HUES48 (cell line): ENCODE measurements at regions not wholly inside any gene's neighbourhood (a gene's known extent, or its start where the extent isn't known, plus 50 kb on each side); places are given as distances from the start of the nearest gene placed in this dataset.
"Not testable (repeated sequence)": the region's sequence is repeated elsewhere in the genome, so short reads cannot be mapped to it uniquely, and the experiment has no call there.

Experiments
- H3K27ac ChIP-seq: one replicate; pipeline ENCODE4 v1.7.0; 2013; ENCODE audit warnings: low read depth, low read length, inconsistent platforms
- H3K27me3 ChIP-seq: 2 replicates; pipeline ENCODE4 v1.6.1; 2013; ENCODE audit warnings: mild to moderate bottlenecking, low read length; ENCODE audit not compliant: control insufficient read depth, insufficient read depth
- H3K36me3 ChIP-seq: 2 replicates; pipeline ENCODE4 v1.6.1; 2013; ENCODE audit warnings: low read length; ENCODE audit not compliant: control insufficient read depth, insufficient read depth
- H3K4me1 ChIP-seq: 2 replicates; pipeline ENCODE4 v1.6.1; 2013; ENCODE audit warnings: mild to moderate bottlenecking, low read length; ENCODE audit not compliant: control insufficient read depth, insufficient read depth
- H3K4me3 ChIP-seq: 2 replicates; pipeline ENCODE4 v1.5.1; 2013; ENCODE audit warnings: mild to moderate bottlenecking, low read depth, low read length
- H3K9ac ChIP-seq: 2 replicates; pipeline ENCODE4 v1.6.1; 2013; ENCODE audit warnings: mild to moderate bottlenecking, low read depth, low read length, moderate library complexity
- H3K9me3 ChIP-seq: 2 replicates; pipeline ENCODE4 v1.6.1; 2013; ENCODE audit warnings: low read length; ENCODE audit not compliant: control insufficient read depth, insufficient read depth

- Histone ChIP-seq H3K36me3 (no peaks in the 10 kb centered on the region), H3K27me3 (no peaks in the 10 kb centered on the region), H3K4me1 (no peaks in the 10 kb centered on the region), H3K9ac (no peak overlapping the region), H3K9me3 (peaks cover 5% of the 10 kb centered on the region; the same call in 1 of the 2 replicates), H3K27ac (no peak overlapping the region), H3K4me3 (no peak overlapping the region)
Measured at GRCh38 chr15:20106026-20106425, 435.6 kb downstream of the GOLGA6L6 start.

- not testable (repeated sequence) for H3K4me1 ChIP-seq, H3K27ac ChIP-seq, H3K9me3 ChIP-seq, H3K4me3 ChIP-seq, H3K36me3 ChIP-seq, H3K9ac ChIP-seq, H3K27me3 ChIP-seq
Measured at GRCh38 chr15:20105011-20105990, 436.3 kb downstream of the GOLGA6L6 start.

GRCh38 chr15:20104551-20104950 is 437.0 kb downstream of the GOLGA6L6 start:
- H3K4me1 ChIP-seq, H3K9me3 ChIP-seq, H3K27ac ChIP-seq, H3K9ac ChIP-seq, H3K27me3 ChIP-seq, H3K4me3 ChIP-seq, H3K36me3 ChIP-seq: not testable (repeated sequence)

GRCh38 chr15:20102862-20103261 is 438.7 kb downstream of the GOLGA6L6 start:
- not testable (repeated sequence) for H3K27ac ChIP-seq, H3K27me3 ChIP-seq, H3K36me3 ChIP-seq, H3K4me3 ChIP-seq, H3K9ac ChIP-seq, H3K4me1 ChIP-seq, H3K9me3 ChIP-seq

- H3K9me3 ChIP-seq, H3K27me3 ChIP-seq, H3K4me1 ChIP-seq, H3K36me3 ChIP-seq, H3K27ac ChIP-seq, H3K4me3 ChIP-seq, H3K9ac ChIP-seq: not testable (repeated sequence)
Measured at GRCh38 chr15:20102209-20102608, 439.4 kb downstream of the GOLGA6L6 start.

- not testable (repeated sequence) for H3K9ac ChIP-seq, H3K4me3 ChIP-seq, H3K9me3 ChIP-seq, H3K27ac ChIP-seq, H3K36me3 ChIP-seq, H3K4me1 ChIP-seq, H3K27me3 ChIP-seq
Measured at GRCh38 chr15:20101281-20101680, 440.3 kb downstream of the GOLGA6L6 start.

GRCh38 chr15:20100604-20101270 is 440.9 kb downstream of the GOLGA6L6 start:
- not testable (repeated sequence) for H3K27me3 ChIP-seq, H3K9me3 ChIP-seq, H3K36me3 ChIP-seq, H3K4me3 ChIP-seq, H3K4me1 ChIP-seq, H3K9ac ChIP-seq, H3K27ac ChIP-seq

- not testable (repeated sequence) for H3K9ac ChIP-seq
Measured at GRCh38 chr15:20095699-20096303, 445.8 kb downstream of the GOLGA6L6 start.

GRCh38 chr15:20089541-20089940 is 452.1 kb downstream of the GOLGA6L6 start:
- H3K4me1 ChIP-seq: not testable (repeated sequence)

More at GRCh38 chr15:20095699-20096303, 445.8 kb downstream of the GOLGA6L6 start:
- not testable (repeated sequence) for H3K4me3 ChIP-seq, H3K4me1 ChIP-seq, H3K36me3 ChIP-seq, H3K9me3 ChIP-seq, H3K27ac ChIP-seq, H3K27me3 ChIP-seq

GRCh38 chr15:20084026-20084425 is 457.6 kb downstream of the GOLGA6L6 start:
- not testable (repeated sequence) for H3K9ac ChIP-seq, H3K9me3 ChIP-seq, H3K27ac ChIP-seq, H3K4me3 ChIP-seq, H3K36me3 ChIP-seq, H3K27me3 ChIP-seq, H3K4me1 ChIP-seq

More at GRCh38 chr15:20089541-20089940, 452.1 kb downstream of the GOLGA6L6 start:
- not testable (repeated sequence) for H3K36me3 ChIP-seq, H3K9me3 ChIP-seq, H3K4me3 ChIP-seq, H3K27me3 ChIP-seq, H3K9ac ChIP-seq, H3K27ac ChIP-seq

- not testable (repeated sequence) for H3K9me3 ChIP-seq
Measured at GRCh38 chr15:20074082-20074481, 467.5 kb downstream of the GOLGA6L6 start.

More at GRCh38 chr15:20074082-20074481, 467.5 kb downstream of the GOLGA6L6 start:
- H3K4me3 ChIP-seq, H3K27ac ChIP-seq, H3K27me3 ChIP-seq, H3K36me3 ChIP-seq, H3K9ac ChIP-seq, H3K4me1 ChIP-seq: not testable (repeated sequence)
